K562 (cell line): ENCODE measurements at regions not wholly inside any gene's neighbourhood (a gene's known extent, or its start where the extent isn't known, plus 50 kb on each side); places are given as distances from the start of the nearest gene placed in this dataset.

ENCODE experiments used
- ATAC-seq: fragments of 200-7000 bp; cut with Tn5 transposase; 3 replicates; pipeline ENCODE4 v1.9.1; 2020; ENCODE audit warnings: moderate library complexity
- BruUV-seq: library from RNA; stranded (reverse); fragments of 400-500 nt; replicated peaks from 2 replicates; lab custom pipeline; 2021; lab: Mats Ljungman, UMichigan
- CTCF ChIA-PET: fragments of 300-600 bp; formaldehyde crosslinking; extraction: SDS; loops from one replicate; lab custom pipeline; 2021; ENCODE audit warnings: low intra/inter-chr PET ratio; lab: Yijun Ruan, JAX
- POLR2A ChIA-PET: fragments of 300-600, 350-650 bp; sonication (Branson Sonifier 250); formaldehyde crosslinking; extraction: SDS; loops from one replicate; lab custom pipeline; 2021; ENCODE audit warnings: antibody characterized with exemption, inconsistent platforms; lab: Yijun Ruan, JAX
- DNase-seq, 4 experiments: peaks; one replicate each; pipeline versions ENCODE4 v3.0.0 to v3.0.0-alpha.2; 2011 to 2018; ENCODE audit warnings: low spot score in 3 of 4, mixed read lengths in 3 of 4; ENCODE audit errors: extremely low read depth in 1 of 4
- FAIRE-seq: peaks from 2 replicates; lab custom pipeline; 2011; peaks lifted over from hg19 to GRCh38; lab: Jason Lieb, UNC
- H2AFZ ChIP-seq: 2 replicates; pipeline ENCODE4 v1.6.0; 2011; ENCODE audit warnings: low read depth, low read length, control low read depth, inconsistent platforms
- H3K27ac ChIP-seq: fragments of 200-600 bp; 3 replicates; pipeline ENCODE4 v1.8.0; 2011; ENCODE audit warnings: low read depth, mild to moderate bottlenecking, control low read depth, inconsistent platforms, low read length, moderate library complexity, mixed read lengths; ENCODE audit errors: extremely low read depth
- H3K27me3 ChIP-seq, 2 experiments: fragments of 300-600 bp in 1 of 2; 2 replicates in 1 of 2; 3 replicates in 1 of 2; pipeline versions ENCODE4 v1.6.0 to v1.8.0; 2011; ENCODE audit warnings: inconsistent platforms in 2 of 2, low read length in 2 of 2, mild to moderate bottlenecking in 1 of 2, mixed read lengths in 1 of 2, moderate library complexity in 1 of 2; ENCODE audit not compliant: control insufficient read depth in 2 of 2, insufficient read depth in 2 of 2
- H3K36me3 ChIP-seq: fragments of 300-600 bp; 3 replicates; pipeline ENCODE4 v1.8.0; 2011; ENCODE audit warnings: mild to moderate bottlenecking, low read length, inconsistent platforms; ENCODE audit not compliant: control insufficient read depth, insufficient read depth
- H3K4me1 ChIP-seq, 2 experiments: fragments of 200-600 bp in 1 of 2; replicated peaks in 1 of 2; 2 replicates in 1 of 2; 3 replicates in 1 of 2; pipeline versions ENCODE4 v1.5.1 to v1.8.0; 2011; ENCODE audit warnings: inconsistent platforms in 2 of 2, low read length in 2 of 2, mild to moderate bottlenecking in 1 of 2, mixed read lengths in 1 of 2, moderate library complexity in 1 of 2; ENCODE audit not compliant: control insufficient read depth in 2 of 2, insufficient read depth in 2 of 2
- H3K4me2 ChIP-seq: 2 replicates; pipeline ENCODE4 v1.6.1; 2011; ENCODE audit warnings: low read length, control low read depth, inconsistent platforms, mixed read lengths; ENCODE audit not compliant: insufficient read depth
- H3K4me3 ChIP-seq: fragments of 200-600 bp; sonication (generic), shearing (Covaris generic); 2 replicates; pipeline ENCODE4 v1.5.1; 2016; ENCODE audit warnings: control low read depth, inconsistent platforms
- H3K79me2 ChIP-seq: fragments of 200-600 bp; 3 replicates; pipeline ENCODE4 v1.8.0; 2011; ENCODE audit warnings: low read length, inconsistent platforms; ENCODE audit not compliant: control insufficient read depth, insufficient read depth
- H3K9ac ChIP-seq, 2 experiments: 2 replicates each; pipeline versions ENCODE4 v1.6.0 to v1.6.1; 2011; ENCODE audit warnings: low read depth in 2 of 2, low read length in 2 of 2, control low read depth in 1 of 2, inconsistent platforms in 1 of 2, mild to moderate bottlenecking in 1 of 2, mixed read lengths in 1 of 2; ENCODE audit not compliant: insufficient read depth in 1 of 2
- H3K9me1 ChIP-seq: one replicate; pipeline ENCODE4 v1.6.0; 2011; ENCODE audit warnings: inconsistent platforms, mild to moderate bottlenecking, low read length, moderate library complexity; ENCODE audit not compliant: control insufficient read depth, insufficient read depth
- H3K9me3 ChIP-seq: replicated peaks from 2 replicates; pipeline ENCODE4 v1.5.1; 2011; ENCODE audit warnings: low read depth, low read length, inconsistent platforms; ENCODE audit not compliant: control insufficient read depth, insufficient read depth
- H4K20me1 ChIP-seq: replicated peaks from 2 replicates; pipeline ENCODE4 v1.6.1; 2011; ENCODE audit warnings: low read length, inconsistent platforms, mixed read lengths; ENCODE audit not compliant: control insufficient read depth, insufficient read depth
- BRD4 ChIP-seq: fragments of 200-600 bp; sonication (generic); IDR thresholded peaks from 2 replicates; pipeline ENCODE4 v1.6.1; 2017; ENCODE audit warnings: inconsistent platforms
- EZH2 ChIP-seq: IDR thresholded peaks from 2 replicates; pipeline ENCODE4 v1.6.1; 2012; ENCODE audit warnings: low read depth, mild to moderate bottlenecking, inconsistent platforms, low read length, borderline replicate concordance
- KLF10 ChIP-seq: fragments of 250-450 bp; sonication (Bioruptor Pico); IDR thresholded peaks from 2 replicates; pipeline ENCODE4 v1.6.1; 2021; ENCODE audit warnings: matching md5 sums
- MIER1 ChIP-seq: fragments of 450-650 bp; IDR thresholded peaks from 2 replicates; pipeline ENCODE4 v1.6.1; 2016; ENCODE audit warnings: antibody characterized with exemption, mild to moderate bottlenecking, low read depth
- NEUROD1 ChIP-seq: fragments of 150-350 bp; IDR thresholded peaks from 2 replicates; pipeline ENCODE4 v1.6.1; 2014; ENCODE audit warnings: borderline replicate concordance, low read length, low read depth; ENCODE audit not compliant: partially characterized antibody
- NR2F6 ChIP-seq: fragments of 450-650 bp; formaldehyde crosslinking; IDR thresholded peaks from 2 replicates; pipeline ENCODE4 v1.4.0; 2020; ENCODE audit warnings: mild to moderate bottlenecking
- RB1 ChIP-seq: fragments of 450-650 bp; IDR thresholded peaks from 2 replicates; pipeline ENCODE4 v1.6.1; 2017; ENCODE audit warnings: low read depth, mild to moderate bottlenecking
- SMAD4 ChIP-seq: fragments of 250-450 bp; sonication (Bioruptor Pico); conservative IDR thresholded peaks from 2 replicates; pipeline ENCODE4 v1.8.0; 2021; ENCODE audit warnings: inconsistent platforms, mild to moderate bottlenecking, moderate library complexity
- TEAD4 ChIP-seq, 2 experiments: sonication (generic) in 1 of 2; formaldehyde crosslinking in 1 of 2; IDR thresholded peaks; 2 replicates each; pipeline versions ENCODE4 v1.6.1 to v1.8.0; 2012 to 2022; ENCODE audit warnings: borderline replicate concordance in 1 of 2, inconsistent platforms in 1 of 2, low read length in 1 of 2, mild to moderate bottlenecking in 1 of 2, missing genetic modification reagents in 1 of 2
- YBX1 ChIP-seq: fragments of 450-650 bp; IDR thresholded peaks from 2 replicates; pipeline ENCODE4 v1.7.1; 2016; ENCODE audit warnings: mild to moderate bottlenecking
- ZBTB8A ChIP-seq: fragments of 450-650 bp; IDR thresholded peaks from 2 replicates; pipeline ENCODE4 v1.6.1; 2018; ENCODE audit warnings: mild to moderate bottlenecking, moderate library complexity; ENCODE audit not compliant: partially characterized antibody
- ZNF184 ChIP-seq: sonication (generic); formaldehyde crosslinking; IDR thresholded peaks from 2 replicates; pipeline ENCODE4 v1.5.0; 2020; ENCODE audit warnings: missing genetic modification reagents
- ZNF57 ChIP-seq: fragments of 450-650 bp; formaldehyde crosslinking; IDR thresholded peaks from 2 replicates; pipeline ENCODE4 v1.4.0; 2020; ENCODE audit warnings: mild to moderate bottlenecking, moderate library complexity
- ZNF766 ChIP-seq: fragments of 200-800 bp; sonication (Bioruptor generic); conservative IDR thresholded peaks from 2 replicates; pipeline ENCODE4 v1.6.1; 2016; ENCODE audit warnings: missing genetic modification characterization, missing compliant biosample characterization
- ZZZ3 ChIP-seq: fragments of 450-650 bp; IDR thresholded peaks from 2 replicates; pipeline ENCODE4 v1.6.1; 2016; ENCODE audit warnings: antibody characterized with exemption, mild to moderate bottlenecking, moderate library complexity
- WGBS: fragments of 100-300 bp; shearing (Covaris generic); methylation state at CpG from one replicate; pipeline ENCODE4 v1.1.6; 2016; ENCODE audit warnings: low coverage, mixed read lengths; ENCODE audit not compliant: insufficient coverage; ENCODE audit errors: missing lambda C conversion rate; 5-methylcytosine and 5-hydroxymethylcytosine counted together
- in situ Hi-C: fragments of 300-500 bp; cut with MboI; formaldehyde crosslinking; loops from 4 replicates; pipeline ENCODE4 v1.15.0; 2018; ENCODE audit warnings: inconsistent platforms, mixed read lengths
- intact Hi-C: fragments of 100-400 bp; cut with micrococcal nuclease; formaldehyde crosslinking; loops from 2 replicates; pipeline ENCODE4 v1.14.2; 2022
- TF ChIP-seq, protein P1 (sequence below): fragments of 250-450 bp; sonication (Bioruptor Pico); IDR thresholded peaks from 2 replicates; pipeline ENCODE4 v1.4.0; 2020; ENCODE audit warnings: mild to moderate bottlenecking, moderate library complexity
- TF ChIP-seq, protein P2 (sequence below): fragments of 450-650 bp; conservative IDR thresholded peaks from 2 replicates; pipeline ENCODE4 v1.6.1; 2016; ENCODE audit warnings: missing genetic modification characterization, low read depth, mild to moderate bottlenecking, missing compliant biosample characterization, moderate library complexity
- TF ChIP-seq, protein P3 (sequence below): fragments of 250-450 bp; sonication (Bioruptor Pico); IDR thresholded peaks from 2 replicates; pipeline ENCODE4 v1.8.0; 2022; ENCODE audit warnings: moderate library complexity, mild to moderate bottlenecking, inconsistent platforms

DNA sequence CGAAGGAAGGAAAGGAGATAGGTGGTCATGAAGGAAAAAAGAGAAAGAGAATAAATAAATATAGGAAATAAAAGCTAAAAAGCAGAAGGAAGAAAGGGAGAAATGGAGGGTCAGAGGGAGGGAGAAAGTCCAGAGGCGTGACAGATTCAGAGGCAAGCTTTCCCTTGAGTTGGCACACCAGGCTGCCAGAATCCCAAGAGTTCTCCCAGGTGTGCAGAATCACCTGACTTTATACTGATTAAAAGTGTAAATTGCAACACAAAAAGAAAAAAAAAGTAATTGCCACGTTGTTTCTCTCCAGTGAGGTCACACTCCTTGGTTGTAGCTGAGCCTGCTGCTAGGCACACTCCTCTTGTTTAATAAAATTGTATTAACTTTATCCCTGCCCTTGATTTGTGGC lies 669.9 kb upstream of the PKN2 start:
- in situ Hi-C loops, result no loop called here

More for the DNA sequence above, 669.9 kb upstream of the PKN2 start:
- Histone ChIP-seq H3K4me3 (no peak overlapping the region), H3K4me1 (no peaks in the 10 kb centered on the region), H3K4me2 (no peak overlapping the region), H3K9ac (no peak overlapping the region), H3K36me3 (no peaks in the 10 kb centered on the region), H3K27me3 (no peaks in the 10 kb centered on the region), H3K9me1 (no peaks in the 10 kb centered on the region), H3K27ac (no peak overlapping the region), H4K20me1 (no peaks in the 10 kb centered on the region), H3K9me3 (no peaks in the 10 kb centered on the region), H3K79me2 (no peaks in the 10 kb centered on the region), H2AFZ (no peak overlapping the region)
- WGBS, result 0% methylated on average over 3 of the region's 3 CpGs
- intact Hi-C loops, result no loop called here
- TF ChIP-seq MIER1 (no peak), ZNF57 (CRISPR knock-in tag) (no peak), NR2F6 (CRISPR knock-in tag) (no peak), ZZZ3 (no peak), YBX1 (no peak), RB1 (no peak), BRD4 (no peak), NEUROD1 (no peak), ZNF184 (no peak), SMAD4 (CRISPR knock-in tag) (no peak), TEAD4 (IDR thresholded peaks at IDR 0.05; ENCODE audit: low read length) (no peak), TEAD4 (CRISPR knock-in tag; IDR thresholded peaks at IDR 0.05; ENCODE audit: borderline replicate concordance) (no peak), ZNF766 (no peak), ZBTB8A (no peak), EZH2 (no peak), KLF10 (CRISPR knock-in tag) (no peak)
- TF ChIP-seq, protein P1, sequence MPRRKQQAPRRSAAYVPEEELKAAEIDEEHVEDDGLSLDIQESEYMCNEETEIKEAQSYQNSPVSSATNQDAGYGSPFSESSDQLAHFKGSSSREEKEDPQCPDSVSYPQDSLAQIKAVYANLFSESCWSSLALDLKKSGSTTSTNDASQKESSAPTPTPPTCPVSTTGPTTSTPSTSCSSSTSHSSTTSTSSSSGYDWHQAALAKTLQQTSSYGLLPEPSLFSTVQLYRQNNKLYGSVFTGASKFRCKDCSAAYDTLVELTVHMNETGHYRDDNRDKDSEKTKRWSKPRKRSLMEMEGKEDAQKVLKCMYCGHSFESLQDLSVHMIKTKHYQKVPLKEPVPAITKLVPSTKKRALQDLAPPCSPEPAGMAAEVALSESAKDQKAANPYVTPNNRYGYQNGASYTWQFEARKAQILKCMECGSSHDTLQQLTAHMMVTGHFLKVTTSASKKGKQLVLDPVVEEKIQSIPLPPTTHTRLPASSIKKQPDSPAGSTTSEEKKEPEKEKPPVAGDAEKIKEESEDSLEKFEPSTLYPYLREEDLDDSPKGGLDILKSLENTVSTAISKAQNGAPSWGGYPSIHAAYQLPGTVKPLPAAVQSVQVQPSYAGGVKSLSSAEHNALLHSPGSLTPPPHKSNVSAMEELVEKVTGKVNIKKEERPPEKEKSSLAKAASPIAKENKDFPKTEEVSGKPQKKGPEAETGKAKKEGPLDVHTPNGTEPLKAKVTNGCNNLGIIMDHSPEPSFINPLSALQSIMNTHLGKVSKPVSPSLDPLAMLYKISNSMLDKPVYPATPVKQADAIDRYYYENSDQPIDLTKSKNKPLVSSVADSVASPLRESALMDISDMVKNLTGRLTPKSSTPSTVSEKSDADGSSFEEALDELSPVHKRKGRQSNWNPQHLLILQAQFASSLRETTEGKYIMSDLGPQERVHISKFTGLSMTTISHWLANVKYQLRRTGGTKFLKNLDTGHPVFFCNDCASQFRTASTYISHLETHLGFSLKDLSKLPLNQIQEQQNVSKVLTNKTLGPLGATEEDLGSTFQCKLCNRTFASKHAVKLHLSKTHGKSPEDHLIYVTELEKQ, result no peak
- TF ChIP-seq, protein P2, sequence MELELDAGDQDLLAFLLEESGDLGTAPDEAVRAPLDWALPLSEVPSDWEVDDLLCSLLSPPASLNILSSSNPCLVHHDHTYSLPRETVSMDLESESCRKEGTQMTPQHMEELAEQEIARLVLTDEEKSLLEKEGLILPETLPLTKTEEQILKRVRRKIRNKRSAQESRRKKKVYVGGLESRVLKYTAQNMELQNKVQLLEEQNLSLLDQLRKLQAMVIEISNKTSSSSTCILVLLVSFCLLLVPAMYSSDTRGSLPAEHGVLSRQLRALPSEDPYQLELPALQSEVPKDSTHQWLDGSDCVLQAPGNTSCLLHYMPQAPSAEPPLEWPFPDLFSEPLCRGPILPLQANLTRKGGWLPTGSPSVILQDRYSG (tag), result no peak
- TF ChIP-seq, protein P3, sequence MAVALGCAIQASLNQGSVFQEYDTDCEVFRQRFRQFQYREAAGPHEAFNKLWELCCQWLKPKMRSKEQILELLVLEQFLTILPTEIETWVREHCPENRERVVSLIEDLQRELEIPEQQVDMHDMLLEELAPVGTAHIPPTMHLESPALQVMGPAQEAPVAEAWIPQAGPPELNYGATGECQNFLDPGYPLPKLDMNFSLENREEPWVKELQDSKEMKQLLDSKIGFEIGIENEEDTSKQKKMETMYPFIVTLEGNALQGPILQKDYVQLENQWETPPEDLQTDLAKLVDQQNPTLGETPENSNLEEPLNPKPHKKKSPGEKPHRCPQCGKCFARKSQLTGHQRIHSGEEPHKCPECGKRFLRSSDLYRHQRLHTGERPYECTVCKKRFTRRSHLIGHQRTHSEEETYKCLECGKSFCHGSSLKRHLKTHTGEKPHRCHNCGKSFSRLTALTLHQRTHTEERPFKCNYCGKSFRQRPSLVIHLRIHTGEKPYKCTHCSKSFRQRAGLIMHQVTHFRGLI, result no peak
- ChIA-PET CTCF (no interaction called here), POLR2A (no interaction called here)
- BruUV-seq, result no TSS peak
- no peak for ATAC-seq
- DNase-seq, result no peak
- FAIRE-seq, result no peak
